Inflammatory macrophage treated with lipopolysaccharide for 4 hours (primary cell): ENCODE measurements at regions not wholly inside any gene's neighbourhood (a gene's known extent, or its start where the extent isn't known, plus 50 kb on each side); places are given as distances from the start of the nearest gene placed in this dataset.
"Not testable (repeated sequence)": the region's sequence is repeated elsewhere in the genome, so short reads cannot be mapped to it uniquely, and the experiment has no call there.

Experiments used
- DNase-seq: peaks from one replicate; pipeline ENCODE4 v3.0.0-alpha.2; 2020

- no peak for DNase-seq
These were observed 1759.4 kb downstream of the PCDH9 start for GRCh38 chr13:65470781-65471180.

DNA sequence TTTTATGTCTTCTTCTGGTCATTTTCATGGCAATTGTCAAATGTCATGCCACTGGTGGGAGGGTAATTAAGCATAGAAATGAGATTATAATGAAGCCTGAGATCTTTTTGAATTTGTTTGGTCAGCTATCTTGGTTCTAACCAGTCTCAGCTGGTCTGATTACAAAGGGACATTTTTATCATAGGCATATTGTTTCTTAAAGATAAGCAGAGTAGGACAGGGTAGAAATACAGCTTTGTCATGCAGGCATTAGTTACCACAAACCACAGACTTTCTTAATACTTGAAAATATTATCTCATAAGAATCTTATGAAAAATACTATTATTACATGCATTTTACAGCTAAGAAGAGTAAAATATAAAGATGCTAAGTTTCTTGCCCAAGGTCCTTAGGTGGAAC, 1761.5 kb downstream of the PCDH9 start:
- no peak for DNase-seq

DNA sequence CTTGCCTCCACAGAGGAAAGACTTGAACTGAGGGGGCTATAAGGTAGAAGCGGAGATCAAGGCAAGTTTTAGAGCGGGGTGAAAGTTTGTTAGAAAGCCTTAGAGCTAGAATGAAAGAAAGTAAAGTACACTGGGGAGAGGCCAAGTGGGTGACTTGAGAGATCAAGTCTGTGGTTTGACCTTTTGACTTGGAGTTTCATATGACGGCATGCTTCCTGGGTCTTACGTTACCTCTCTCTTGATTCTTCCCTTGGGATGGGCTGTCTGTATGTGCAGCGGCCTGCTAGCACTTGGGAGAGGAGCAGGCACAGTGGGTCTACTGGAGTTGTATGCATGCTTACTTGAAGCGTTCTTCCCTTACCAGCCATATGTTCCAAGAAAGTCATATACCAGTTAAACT, 1768.5 kb downstream of the PCDH9 start:
- DNase-seq = no peak

DNA sequence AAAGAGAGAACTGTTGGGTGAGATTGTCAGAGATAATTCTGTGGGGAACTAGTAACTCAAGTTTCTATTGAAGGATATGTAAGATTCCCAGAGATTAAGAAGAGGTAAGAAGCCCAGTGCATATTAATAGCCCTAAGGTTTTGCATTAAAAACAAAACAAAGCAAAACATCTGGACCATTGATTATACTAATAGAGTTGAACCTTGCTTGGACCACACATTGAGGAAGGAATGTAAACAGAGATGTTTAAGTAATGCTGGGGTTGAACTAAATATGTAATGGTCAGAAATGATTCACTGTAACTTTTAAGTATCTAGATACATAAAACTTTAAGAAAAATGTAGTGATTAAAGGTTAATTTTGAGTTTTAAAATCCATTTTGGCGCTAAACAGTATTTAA, 1770.0 kb downstream of the PCDH9 start:
- no peak for DNase-seq

DNA sequence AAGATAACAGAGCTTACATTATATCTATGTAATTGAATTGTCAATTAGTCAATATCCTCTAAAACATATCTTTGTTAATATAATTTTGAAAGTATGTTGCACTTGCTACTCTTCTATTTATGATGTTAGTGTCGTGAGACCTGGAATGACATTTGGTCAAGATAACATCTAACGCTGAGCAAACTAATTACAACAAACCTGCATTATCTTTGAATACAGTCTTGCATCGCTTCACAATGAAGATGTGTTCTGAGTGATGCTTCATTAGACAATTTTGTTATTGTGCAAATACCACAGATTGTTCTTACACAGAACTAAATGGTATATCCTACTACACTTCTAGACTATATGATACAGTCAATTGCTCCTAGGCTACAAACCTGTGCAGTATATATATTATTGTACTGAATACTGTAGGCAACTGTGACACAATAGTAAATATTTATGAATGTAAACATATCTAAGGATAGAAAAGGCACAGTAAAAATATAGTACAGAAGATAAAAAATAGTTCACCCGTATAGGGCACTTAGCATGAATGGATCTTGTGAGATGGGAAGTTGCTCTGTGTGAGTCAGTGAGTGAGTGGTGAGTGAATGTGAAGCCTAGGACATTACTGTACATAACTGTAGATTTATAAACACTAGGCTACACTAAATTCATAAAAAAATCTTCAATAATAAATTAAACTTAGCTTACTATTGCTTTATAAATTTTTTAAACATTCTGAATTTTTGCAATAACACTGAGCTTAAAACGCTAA, 1773.8 kb downstream of the PCDH9 start:
- DNase-seq = no peak

GRCh38 chr13:65454403-65454802, 1775.7 kb downstream of the PCDH9 start:
- no peak for DNase-seq

DNA sequence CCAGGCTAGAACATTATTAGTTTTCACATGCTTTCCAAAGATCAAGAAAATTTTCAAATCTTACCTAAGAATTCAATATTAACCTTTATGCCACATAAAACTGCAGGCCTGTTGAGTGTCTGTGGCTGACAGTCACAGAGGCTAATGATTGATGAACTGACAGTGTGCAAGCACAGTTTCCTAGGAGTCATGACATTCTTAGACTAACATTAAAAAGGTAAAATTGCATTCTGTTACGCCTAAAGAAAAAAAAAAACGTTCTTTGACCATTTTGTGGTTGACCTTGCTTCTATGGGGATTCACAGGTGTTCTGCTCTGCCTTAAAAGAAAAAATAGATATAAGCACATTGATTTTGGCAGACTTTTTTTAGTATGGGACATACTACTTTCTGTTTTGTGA, 1776.2 kb downstream of the PCDH9 start:
- no peak for DNase-seq

DNA sequence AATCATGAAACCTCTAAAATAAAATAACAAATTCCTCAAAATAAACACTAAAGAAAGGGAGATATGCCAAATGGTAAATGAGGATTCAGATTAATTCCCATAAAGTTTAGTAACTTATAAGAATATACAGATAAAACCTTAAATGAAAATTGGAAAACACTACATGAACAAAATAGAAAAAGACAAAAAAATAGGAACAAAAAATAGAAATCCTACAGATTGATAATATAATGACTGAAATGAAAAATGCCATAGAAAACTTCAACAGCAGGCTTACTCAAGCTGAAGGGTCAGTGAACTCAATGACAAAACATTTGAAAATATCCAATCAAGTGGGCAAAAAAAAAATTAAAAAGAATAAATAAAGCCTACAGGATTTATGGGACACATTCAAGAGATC, 1784.8 kb downstream of the PCDH9 start:
- DNase-seq = no peak

DNA sequence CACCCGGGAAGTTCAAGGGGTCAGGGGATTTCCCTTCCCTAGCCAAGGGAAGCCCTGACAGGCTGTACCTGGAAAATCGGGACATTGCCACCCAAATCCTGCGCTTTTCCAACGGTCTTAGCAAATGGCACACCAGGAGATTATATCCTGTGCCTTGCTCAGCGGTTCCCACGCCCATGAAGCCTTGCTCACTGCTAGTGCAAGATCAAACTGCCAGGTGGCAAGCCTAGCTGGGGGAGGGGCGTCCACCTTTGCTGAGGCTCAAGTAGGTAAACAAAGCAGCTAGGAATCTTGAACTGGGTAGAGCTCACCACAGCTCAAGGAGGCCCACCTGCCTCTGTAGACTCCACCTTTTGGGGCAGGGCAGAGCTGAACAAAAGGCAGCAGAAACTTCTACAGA, 1794.5 kb downstream of the PCDH9 start:
- DNase-seq = no peak

DNA sequence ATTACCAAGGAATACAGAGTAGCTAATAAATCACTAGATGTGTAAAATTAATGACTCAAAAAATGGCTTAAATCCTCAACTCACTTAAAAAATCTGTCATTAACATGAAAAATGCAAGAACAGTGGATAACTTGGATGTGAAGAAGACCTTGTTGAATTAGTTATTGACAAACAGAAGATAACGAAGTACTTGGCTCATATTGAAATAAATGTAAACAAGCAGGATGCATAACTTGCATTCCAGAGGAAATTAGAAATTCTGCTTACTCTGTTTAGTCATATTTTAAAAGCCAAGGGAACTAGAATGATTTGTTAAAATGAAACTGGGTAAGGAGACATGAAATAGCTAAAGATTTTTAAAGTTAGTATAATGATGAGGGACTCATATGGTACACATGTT, 1812.2 kb downstream of the PCDH9 start:
- no peak for DNase-seq

DNA sequence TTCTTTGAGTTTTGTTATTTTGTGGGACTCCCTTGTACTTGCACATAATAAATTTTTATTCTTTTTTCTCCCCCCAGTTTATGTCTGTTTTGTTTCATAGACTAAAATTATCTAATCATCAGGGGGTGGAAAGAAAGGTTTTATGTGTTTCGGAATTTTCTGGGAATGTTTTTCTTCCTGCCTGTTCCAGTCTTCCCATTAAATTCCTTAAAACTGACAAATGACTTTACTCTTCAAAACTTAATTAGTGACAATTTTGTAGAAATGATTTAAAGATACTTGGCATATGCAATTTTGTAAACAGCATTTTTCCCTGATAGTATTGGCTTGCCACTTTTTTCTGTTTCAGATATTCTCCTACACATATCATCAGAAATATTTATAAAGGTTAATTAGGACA, 1813.4 kb downstream of the PCDH9 start:
- DNase-seq = no peak

DNA sequence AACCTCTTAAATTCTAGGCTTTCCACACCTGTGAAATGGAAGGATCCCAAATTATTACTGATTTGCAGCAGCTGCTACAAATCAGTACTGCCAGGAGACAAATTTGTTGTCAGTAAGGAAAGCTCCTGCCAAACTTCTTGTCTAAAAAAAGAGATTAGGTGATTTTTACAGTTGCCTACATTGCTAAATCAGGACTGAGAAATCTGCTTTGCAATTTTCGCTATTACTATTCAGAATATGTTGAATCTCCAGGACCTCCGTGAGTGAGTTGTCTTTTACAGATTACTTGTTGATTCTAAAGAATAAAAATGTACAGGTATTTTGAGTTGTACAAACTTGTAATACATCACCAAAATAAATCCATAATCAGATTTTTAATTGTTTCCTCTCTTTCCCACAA, 1815.9 kb downstream of the PCDH9 start:
- DNase-seq = no peak

DNA sequence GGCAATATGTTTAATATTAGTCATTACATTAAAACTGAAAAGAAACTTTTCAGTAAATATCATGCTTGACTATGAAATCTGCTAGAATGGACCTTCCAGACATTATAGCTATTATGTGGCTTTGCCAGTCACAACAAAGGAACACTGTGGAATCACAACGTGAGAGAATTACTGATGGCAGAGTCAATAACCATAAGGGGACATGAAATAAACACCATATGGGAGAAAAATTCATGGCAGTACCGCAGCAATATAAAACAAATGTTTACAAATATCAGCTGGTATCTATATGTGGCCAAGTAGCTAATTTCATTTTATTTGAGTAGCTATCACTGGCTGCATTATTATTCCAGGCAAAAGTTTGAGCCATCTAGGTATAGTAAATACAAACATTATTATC, 1818.6 kb downstream of the PCDH9 start:
- DNase-seq = no peak

- no peak for DNase-seq
These were observed 1819.3 kb downstream of the PCDH9 start for GRCh38 chr13:65410791-65411190.

DNA sequence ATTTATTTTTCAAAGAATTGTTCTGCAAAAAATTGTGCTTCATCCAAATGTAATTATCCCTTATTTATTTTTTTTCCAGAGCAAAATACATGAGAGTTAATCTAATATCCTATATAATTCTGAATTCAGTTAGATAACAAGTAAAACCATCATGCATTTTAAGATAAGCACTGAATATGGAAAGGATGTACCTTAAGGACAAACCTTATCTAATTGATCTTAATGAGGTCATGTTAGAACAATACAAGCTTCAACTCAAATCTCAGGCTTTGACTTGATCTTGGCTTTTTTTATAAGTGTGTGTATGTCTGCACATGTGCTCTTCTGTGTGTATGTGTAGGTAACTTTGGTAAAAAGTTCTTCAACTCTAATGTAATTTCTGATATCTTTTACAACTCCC, 1828.8 kb downstream of the PCDH9 start:
- no peak for DNase-seq

DNA sequence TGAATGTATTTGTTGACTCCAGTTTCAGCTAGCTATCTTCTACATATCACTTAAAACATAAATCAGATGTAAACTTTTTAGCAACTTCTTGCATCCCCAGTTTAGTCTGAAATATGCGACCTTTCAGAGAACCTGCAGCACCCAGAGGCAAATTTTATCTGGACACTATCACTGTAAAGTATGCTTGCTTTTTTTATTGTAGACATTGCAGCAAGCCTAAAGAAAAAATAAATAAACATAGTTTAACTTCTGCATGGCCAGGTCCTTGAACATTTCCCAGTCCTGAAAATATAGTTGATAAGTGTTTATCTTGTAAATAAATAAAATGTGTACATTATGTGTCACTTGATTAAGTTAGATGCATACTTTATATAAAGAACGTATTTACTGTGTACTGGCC, 1829.4 kb downstream of the PCDH9 start:
- DNase-seq = no peak

GRCh38 chr13:65387743-65388347, 1842.3 kb downstream of the PCDH9 start:
- no peak for DNase-seq

- no peak for DNase-seq
These were observed 1851.1 kb downstream of the PCDH9 start for GRCh38 chr13:65378943-65379519.

GRCh38 chr13:65378484-65378883, 1851.7 kb downstream of the PCDH9 start:
- no peak for DNase-seq

GRCh38 chr13:65368832-65369231, 1861.3 kb downstream of the PCDH9 start:
- no peak for DNase-seq

DNA sequence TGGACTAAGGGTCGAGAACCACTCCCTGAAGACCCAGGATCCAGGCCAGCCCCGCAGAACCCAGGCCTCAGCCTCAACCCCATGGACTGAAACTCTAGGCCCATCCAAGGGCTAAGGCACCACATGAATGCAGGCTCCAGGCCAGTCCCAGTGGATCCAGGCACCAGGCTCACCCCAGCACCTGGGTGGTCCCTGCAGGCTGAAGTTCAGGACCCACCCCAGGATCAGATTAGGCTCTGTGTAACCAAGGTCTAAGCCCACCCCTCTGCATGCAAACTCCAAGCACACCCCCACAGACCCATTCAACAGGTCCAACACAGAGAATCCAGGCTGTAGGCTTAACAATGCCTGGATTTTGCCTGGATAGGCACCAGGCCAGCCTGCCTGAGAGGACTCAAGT, 1876.2 kb downstream of the PCDH9 start:
- DNase-seq = no peak

DNA sequence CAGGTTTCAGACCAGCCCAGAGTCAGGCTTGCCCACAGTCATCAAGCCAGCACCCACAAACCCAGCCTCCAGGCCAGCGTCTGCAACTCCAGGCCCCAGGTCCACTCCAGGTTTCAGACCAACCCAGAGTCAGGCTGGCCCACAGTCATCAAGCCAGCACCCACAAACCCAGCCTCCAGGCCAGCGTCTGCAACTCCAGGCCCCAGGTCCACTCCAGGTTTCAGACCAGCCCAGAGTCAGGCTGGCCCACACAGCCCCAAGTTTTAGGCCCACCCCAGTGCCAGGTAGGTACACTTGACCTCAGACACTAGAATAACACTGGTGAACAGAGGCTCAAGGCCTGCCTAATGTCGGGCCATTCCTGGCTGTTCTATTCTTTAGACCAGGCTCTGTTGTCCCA, 1877.0 kb downstream of the PCDH9 start:
- DNase-seq = not testable (repeated sequence)

- DNase-seq = no peak
These were observed 1882.6 kb downstream of the PCDH9 start for GRCh38 chr13:65347420-65348030.
